Smooth muscle cell (in vitro differentiated cells): ENCODE measurements at regions not wholly inside any gene's neighbourhood (a gene's known extent, or its start where the extent isn't known, plus 50 kb on each side); places are given as distances from the start of the nearest gene placed in this dataset.

Experiments
- DNase-seq: peaks from one replicate; lab custom pipeline; 2025; ENCODE audit not compliant: unreplicated experiment; lab: John Stamatoyannopoulos, UW
- H2AFZ ChIP-seq: fragments of 200-600 bp; sonication (generic); 2 replicates; pipeline ENCODE4 v1.6.0; 2016; ENCODE audit warnings: antibody characterized with exemption, low read depth, mild to moderate bottlenecking
- H3F3A ChIP-seq: fragments of 200-600 bp; sonication (generic); 2 replicates; pipeline ENCODE4 v1.6.0; 2017; ENCODE audit warnings: antibody characterized with exemption, low read depth
- H3K27ac ChIP-seq: fragments of 200-600 bp; sonication (generic); 2 replicates; pipeline ENCODE4 v1.5.1; 2016; ENCODE audit warnings: low read depth, mild to moderate bottlenecking
- H3K27me3 ChIP-seq: fragments of 200-600 bp; sonication (generic); 2 replicates; pipeline ENCODE4 v1.6.1; 2016; ENCODE audit warnings: low read depth, mild to moderate bottlenecking
- H3K36me3 ChIP-seq: fragments of 200-600 bp; sonication (generic); 2 replicates; pipeline ENCODE4 v1.5.1; 2016; ENCODE audit warnings: low read depth
- H3K4me1 ChIP-seq: fragments of 200-600 bp; sonication (generic); 2 replicates; pipeline ENCODE4 v1.5.1; 2016; ENCODE audit warnings: low read depth
- H3K4me2 ChIP-seq: fragments of 200-600 bp; sonication (generic); 2 replicates; pipeline ENCODE4 v1.6.0; 2016; ENCODE audit warnings: mild to moderate bottlenecking
- H3K4me3 ChIP-seq: fragments of 200-600 bp; sonication (generic); 2 replicates; pipeline ENCODE4 v1.5.1; 2016; ENCODE audit warnings: mild to moderate bottlenecking
- H3K79me2 ChIP-seq: fragments of 200-600 bp; sonication (generic); 2 replicates; pipeline ENCODE4 v1.6.0; 2016; ENCODE audit warnings: low read depth, mild to moderate bottlenecking
- H3K9ac ChIP-seq: fragments of 200-600 bp; sonication (generic); 2 replicates; pipeline ENCODE4 v1.6.0; 2016; ENCODE audit warnings: low read depth
- H3K9me3 ChIP-seq: fragments of 200-600 bp; sonication (generic); replicated peaks from 2 replicates; pipeline ENCODE4 v1.5.1; 2016; ENCODE audit warnings: low read depth
- H4K20me1 ChIP-seq: fragments of 200-600 bp; sonication (generic); 2 replicates; pipeline ENCODE4 v1.6.0; 2016; ENCODE audit warnings: low read depth
- CTCF ChIP-seq: fragments of 200-600 bp; sonication (generic); IDR thresholded peaks from 2 replicates; pipeline ENCODE4 v1.5.1; 2017; ENCODE audit warnings: borderline replicate concordance, mild to moderate bottlenecking, antibody characterized with exemption; ENCODE audit not compliant: insufficient read depth, poor library complexity, severe bottlenecking
- WGBS: methylation state at CpG from one replicate; pipeline ENCODE4 v1.1.7; 2016; ENCODE audit warnings: low lambda C conversion rate; 5-methylcytosine and 5-hydroxymethylcytosine counted together

- no peak overlapping the region for H3K9ac ChIP-seq
- no peak overlapping the region for H3K27ac ChIP-seq
- H3K4me2 ChIP-seq: no peak overlapping the region
- no peaks in the 10 kb centered on the region for H4K20me1 ChIP-seq
- 11% methylated on average over 2 of the region's 2 CpGs for WGBS
- H3K4me3 ChIP-seq: no peak overlapping the region
- H3K36me3 ChIP-seq: no peaks in the 10 kb centered on the region
- peak; percentile 72 for TF ChIP-seq CTCF
- no peak for DNase-seq
- H3K79me2 ChIP-seq: no peaks in the 10 kb centered on the region
- H3K4me1 ChIP-seq: no peaks in the 10 kb centered on the region
- no peak overlapping the region for H2AFZ ChIP-seq
- no peaks in the 10 kb centered on the region for H3F3A ChIP-seq
- no peaks in the 10 kb centered on the region for H3K27me3 ChIP-seq
- no peaks in the 10 kb centered on the region for H3K9me3 ChIP-seq
Measured at GRCh38 chr7:46352004-46352954, 431.2 kb upstream of the IGFBP3 start.

- H3K36me3 ChIP-seq: no peaks in the 10 kb centered on the region
- no peak overlapping the region for H3K9ac ChIP-seq
- H3K4me2 ChIP-seq: no peak overlapping the region
- no peak for DNase-seq
- no peaks in the 10 kb centered on the region for H3K27me3 ChIP-seq
- no peak overlapping the region for H3K27ac ChIP-seq
- TF ChIP-seq CTCF: no peak
- H3K4me3 ChIP-seq: no peak overlapping the region
- no peaks in the 10 kb centered on the region for H3K9me3 ChIP-seq
- no peaks in the 10 kb centered on the region for H3K79me2 ChIP-seq
- no peak overlapping the region for H2AFZ ChIP-seq
- H4K20me1 ChIP-seq: no peaks in the 10 kb centered on the region
- 35% methylated on average over 2 of the region's 2 CpGs for WGBS
- no peaks in the 10 kb centered on the region for H3F3A ChIP-seq
- no peaks in the 10 kb centered on the region for H3K4me1 ChIP-seq
Measured at GRCh38 chr7:46349490-46349889, 428.4 kb upstream of the IGFBP3 start.

GRCh38 chr7:46344533-46344932 is 423.5 kb upstream of the IGFBP3 start:
- TF ChIP-seq CTCF: no peak
- WGBS: 59% methylated on average over 4 of the region's 4 CpGs
- Histone ChIP-seq H4K20me1 (no peaks in the 10 kb centered on the region), H3K4me1 (no peaks in the 10 kb centered on the region), H3K27me3 (no peaks in the 10 kb centered on the region), H3K79me2 (no peaks in the 10 kb centered on the region), H2AFZ (no peak overlapping the region), H3F3A (no peaks in the 10 kb centered on the region), H3K9me3 (no peaks in the 10 kb centered on the region), H3K4me3 (no peak overlapping the region), H3K4me2 (no peak overlapping the region), H3K9ac (no peak overlapping the region), H3K27ac (no peak overlapping the region), H3K36me3 (no peaks in the 10 kb centered on the region)
- DNase-seq: no peak

- H3K4me1 ChIP-seq: no peaks in the 10 kb centered on the region
- no peak overlapping the region for H3K4me2 ChIP-seq
- H3K27me3 ChIP-seq: no peaks in the 10 kb centered on the region
- H3K4me3 ChIP-seq: no peak overlapping the region
- WGBS: 90% methylated on average over 1 of the region's 1 CpG
- H3K36me3 ChIP-seq: no peaks in the 10 kb centered on the region
- TF ChIP-seq CTCF: no peak
- H3K27ac ChIP-seq: no peak overlapping the region
- H3K9me3 ChIP-seq: no peaks in the 10 kb centered on the region
- H3F3A ChIP-seq: no peaks in the 10 kb centered on the region
- no peak overlapping the region for H3K9ac ChIP-seq
- DNase-seq: no peak
- no peaks in the 10 kb centered on the region for H4K20me1 ChIP-seq
- no peak overlapping the region for H2AFZ ChIP-seq
- H3K79me2 ChIP-seq: no peaks in the 10 kb centered on the region
Measured at GRCh38 chr7:46343802-46344201, 422.7 kb upstream of the IGFBP3 start.
